KG1 (cell line): ENCODE measurements at regions not wholly inside any gene's neighbourhood (a gene's known extent, or its start where the extent isn't known, plus 50 kb on each side); places are given as distances from the start of the nearest gene placed in this dataset.

Source experiments
- DNase-seq: peaks from one replicate; lab custom pipeline; 2025; lab: John Stamatoyannopoulos, UW

DNA sequence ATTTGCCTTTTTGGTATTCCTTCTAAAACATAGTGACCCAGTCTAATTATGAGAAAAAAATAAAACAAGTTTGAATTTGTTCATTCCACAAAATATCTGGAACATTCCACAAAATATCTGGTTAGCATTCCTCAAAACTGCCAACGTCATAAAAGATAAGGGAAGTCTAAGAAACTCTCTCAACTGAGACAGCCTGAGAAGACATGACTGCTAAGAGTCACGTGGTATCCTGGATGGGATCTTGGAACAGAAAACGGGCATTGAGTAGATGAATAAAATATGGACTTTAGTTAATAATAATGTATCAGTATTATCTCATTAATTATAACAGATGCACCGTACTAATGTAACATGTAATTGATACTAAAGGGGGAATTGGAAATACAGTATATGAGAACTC, 280.9 kb downstream of the ARAP2 start:
- DNase-seq = no peak

GRCh38 chr4:35963974-35964515, 280.3 kb downstream of the ARAP2 start:
- DNase-seq = no peak

DNA sequence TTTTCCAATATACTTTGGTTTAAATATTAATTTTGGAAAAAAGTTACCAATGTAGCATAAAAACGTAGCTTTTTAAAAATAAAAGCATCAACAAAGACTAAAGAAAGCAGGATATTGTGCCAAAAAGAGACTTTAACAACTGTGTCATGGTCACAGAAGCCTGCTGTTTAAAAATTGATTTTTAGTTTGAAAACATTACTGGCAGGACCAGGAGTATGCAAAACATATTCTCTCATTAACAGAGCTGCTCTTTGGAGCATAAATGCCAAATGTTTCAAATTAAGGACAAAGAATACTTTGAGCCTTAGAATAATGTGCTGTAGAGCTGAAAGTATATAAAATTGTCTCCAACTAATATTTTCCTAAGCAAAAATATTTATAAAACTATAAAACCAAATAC, 279.0 kb downstream of the ARAP2 start:
- DNase-seq = no peak

- no peak for DNase-seq
Measured at GRCh38 chr4:35966566-35966965, 277.7 kb downstream of the ARAP2 start.

GRCh38 chr4:35970366-35970960, 273.9 kb downstream of the ARAP2 start:
- no peak for DNase-seq

- no peak for DNase-seq
Measured at GRCh38 chr4:35972814-35973213, 271.5 kb downstream of the ARAP2 start.

- no peak for DNase-seq
Measured at GRCh38 chr4:35975617-35976355, 268.5 kb downstream of the ARAP2 start.

DNA sequence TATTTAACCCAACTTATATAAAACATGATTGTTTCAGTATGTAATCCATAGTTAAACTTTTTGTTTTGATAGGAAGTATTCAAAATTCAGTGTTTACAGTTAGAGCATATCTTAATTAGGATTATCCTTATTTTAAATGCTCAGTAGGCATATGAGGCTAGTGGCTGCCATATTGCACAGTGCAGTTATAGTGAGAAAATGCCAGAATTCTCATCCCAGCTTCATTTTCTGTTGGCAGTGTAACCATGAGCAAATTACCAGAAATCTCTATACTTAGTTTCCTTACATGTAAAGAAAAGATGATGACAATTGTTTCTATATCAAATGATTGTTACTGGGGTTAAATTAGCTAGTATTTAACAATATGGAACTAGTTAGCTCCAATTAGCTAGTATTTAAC, 265.8 kb downstream of the ARAP2 start:
- no peak for DNase-seq

- DNase-seq = no peak
Measured at GRCh38 chr4:35982318-35982717, 262.0 kb downstream of the ARAP2 start.

DNA sequence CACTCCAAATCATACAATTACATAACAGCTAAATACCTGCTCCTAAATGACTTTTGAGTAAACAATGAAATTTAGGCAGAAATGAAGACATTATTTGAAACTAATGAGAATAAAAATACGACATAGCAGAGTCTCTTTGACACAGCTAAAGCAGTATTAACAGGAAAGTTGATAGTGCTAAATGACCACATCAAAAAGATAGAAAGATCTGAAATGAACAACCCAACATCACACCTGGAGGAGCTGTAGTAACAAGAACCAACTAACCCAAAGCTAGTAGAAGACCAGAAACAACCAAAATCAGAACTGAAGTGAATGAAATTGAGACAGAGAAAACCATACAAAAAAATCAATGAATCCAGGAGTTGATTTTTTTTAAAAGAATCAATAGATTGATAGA, 257.8 kb downstream of the ARAP2 start:
- no peak for DNase-seq

GRCh38 chr4:35993606-35994005, 250.7 kb downstream of the ARAP2 start:
- DNase-seq = no peak

DNA sequence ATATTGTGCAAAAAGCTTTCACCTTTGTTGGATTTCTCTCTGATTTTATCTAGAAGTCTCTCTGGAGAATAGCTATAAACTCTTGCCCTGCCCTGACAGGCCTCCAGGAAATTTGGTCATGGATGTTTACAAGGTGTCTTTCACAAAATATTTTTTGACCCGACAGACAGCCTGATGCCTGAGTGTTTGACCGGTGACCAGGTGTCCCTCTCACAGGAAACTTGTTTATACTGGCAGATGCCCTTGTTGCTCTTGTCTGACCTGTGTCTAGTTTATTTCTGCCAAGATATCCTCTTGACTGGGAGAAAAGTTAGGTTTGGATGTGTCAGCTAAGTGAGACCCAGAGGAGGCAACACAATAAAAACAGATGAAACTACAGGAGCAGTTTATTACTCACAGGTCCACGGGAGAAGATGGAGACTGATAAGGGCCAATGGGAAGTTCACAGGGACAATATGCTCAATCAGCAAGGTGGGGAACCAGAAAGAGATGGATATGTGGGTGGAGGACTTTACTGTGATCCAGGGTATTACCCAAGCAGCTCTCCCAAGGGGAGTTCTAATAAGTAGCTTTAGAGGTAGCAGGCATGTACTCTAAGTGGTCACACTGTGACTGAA, 243.3 kb downstream of the ARAP2 start:
- no peak for DNase-seq

GRCh38 chr4:36003051-36003450, 241.3 kb downstream of the ARAP2 start:
- no peak for DNase-seq

DNA sequence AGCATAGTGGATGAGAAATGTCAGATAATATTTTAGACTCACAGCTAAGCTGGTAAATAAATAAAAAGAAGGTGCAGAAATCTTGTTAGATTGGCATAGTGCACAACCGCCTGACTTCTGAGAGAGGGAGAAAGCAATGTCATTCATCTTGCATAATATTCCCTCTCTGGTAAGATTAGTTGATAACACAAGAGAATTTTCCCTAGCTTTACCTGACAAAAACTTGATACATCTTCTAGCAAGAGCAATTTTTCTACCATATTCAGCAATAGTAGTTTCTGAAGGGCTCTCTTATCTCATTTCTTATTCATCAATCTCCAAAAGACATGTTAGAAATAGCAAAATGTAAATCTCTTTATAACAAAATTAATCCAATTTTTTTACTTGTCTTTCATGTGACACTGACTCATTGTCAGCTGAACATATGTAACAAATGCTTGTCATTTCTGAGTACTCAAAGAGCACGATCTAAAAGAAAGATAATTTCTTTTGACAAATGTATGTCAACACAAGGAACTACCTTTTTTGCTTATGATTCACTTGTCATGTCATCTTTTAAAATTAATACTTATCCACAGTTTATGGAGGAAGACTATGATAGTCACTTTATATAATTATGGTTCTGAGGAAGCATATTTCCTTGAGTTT, 240.0 kb downstream of the ARAP2 start:
- DNase-seq = no peak

DNA sequence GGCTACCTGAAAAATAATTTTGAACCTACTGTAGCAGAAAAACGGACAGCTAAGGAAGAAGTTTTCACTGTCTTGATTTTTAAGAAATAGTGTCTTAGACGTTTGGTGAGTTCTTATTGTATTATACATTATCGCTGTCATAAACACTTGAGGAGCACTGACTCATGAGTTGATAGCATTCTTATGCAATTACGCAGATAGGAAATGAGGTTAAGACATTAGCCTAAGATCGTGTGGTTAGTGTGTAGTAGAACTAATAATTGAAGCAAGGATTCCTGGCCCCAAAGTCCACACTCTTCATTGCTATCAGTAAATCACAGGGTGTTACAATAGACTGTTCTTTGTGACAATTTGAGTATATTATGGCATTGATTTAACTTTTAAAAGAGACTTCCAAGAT, 238.1 kb downstream of the ARAP2 start:
- DNase-seq = no peak

GRCh38 chr4:36010397-36010929, 233.9 kb downstream of the ARAP2 start:
- DNase-seq = no peak

DNA sequence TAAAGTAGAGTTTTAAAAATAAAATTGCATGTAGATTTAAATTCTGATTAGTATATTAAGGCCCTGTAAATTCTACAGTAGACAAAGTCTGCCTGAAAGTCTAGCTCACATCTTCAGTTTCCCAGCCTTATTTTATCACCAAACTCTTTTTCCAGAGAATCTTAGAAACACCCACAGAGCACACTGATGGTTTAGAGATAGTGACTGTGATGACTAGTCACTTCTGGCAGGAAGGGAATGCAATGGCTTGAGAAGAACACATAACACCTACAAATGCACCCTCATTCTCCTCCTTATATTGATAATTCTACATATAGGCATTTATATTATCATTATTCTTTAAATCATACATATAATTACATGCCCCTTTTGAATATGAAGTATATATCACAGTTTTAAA, 232.9 kb downstream of the ARAP2 start:
- DNase-seq = no peak

GRCh38 chr4:36012503-36012902, 231.8 kb downstream of the ARAP2 start:
- no peak for DNase-seq

- no peak for DNase-seq
Measured at GRCh38 chr4:36013206-36013605, 231.1 kb downstream of the ARAP2 start.
